ENCODE measurements at regions not wholly inside any gene's neighbourhood (a gene's known extent, or its start where the extent isn't known, plus 50 kb on each side); places are given as distances from the start of the nearest gene placed in this dataset.
"Not testable (repeated sequence)": the region's sequence is repeated elsewhere in the genome, so short reads cannot be mapped to it uniquely, and the experiment has no call there.

DNA sequence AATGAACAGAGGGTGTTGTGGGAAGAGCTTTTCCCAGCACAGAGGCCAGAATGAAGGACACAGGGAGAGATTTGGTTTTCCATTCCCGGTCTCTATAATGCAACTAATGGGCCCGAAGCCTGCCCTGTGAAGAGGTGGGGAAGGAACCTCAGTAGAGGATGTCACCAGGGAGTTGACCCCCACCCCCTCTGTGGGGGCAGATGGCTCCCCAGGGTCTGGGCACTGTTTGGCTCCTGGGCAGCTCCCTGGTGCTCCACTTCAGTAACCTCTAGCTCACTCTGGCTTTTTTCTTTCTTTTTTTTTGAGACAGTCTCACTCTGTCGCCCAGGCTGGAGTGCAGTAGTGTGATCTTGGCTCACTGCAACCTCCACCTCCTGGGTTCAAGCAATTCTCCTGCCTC is 109.1 kb upstream of the DLG1 start:
- ChIA-PET POLR2A (no interaction called here), CTCF (no interaction called here)
- TF ChIP-seq FOXA1 (IDR thresholded peaks at IDR 0.05), result no peak
- no peak for TF ChIP-seq HDGF (IDR thresholded peaks at IDR 0.05; ENCODE audit: borderline replicate concordance)
- no peak for TF ChIP-seq SUZ12 (IDR thresholded peaks at IDR 0.05)
- no peak for TF ChIP-seq ARNT (IDR thresholded peaks at IDR 0.05)
- no peak for TF ChIP-seq FOXM1 (IDR thresholded peaks at IDR 0.05; ENCODE audit: borderline replicate concordance)
- no peak for TF ChIP-seq ELF4 (IDR thresholded peaks at IDR 0.05)
- TF ChIP-seq ZNF384 (IDR thresholded peaks at IDR 0.05), result no peak
- TF ChIP-seq BHLHE40 (IDR thresholded peaks at IDR 0.05; ENCODE audit: borderline replicate concordance), result no peak
- no peak for TF ChIP-seq PKNOX1 (IDR thresholded peaks at IDR 0.05)
- no peak for TF ChIP-seq CTBP1 (IDR thresholded peaks at IDR 0.05; ENCODE audit: borderline replicate concordance)
- no peak for TF ChIP-seq NFRKB (IDR thresholded peaks at IDR 0.05)
- TF ChIP-seq SP1 (IDR thresholded peaks at IDR 0.05), result no peak
- TF ChIP-seq FOXK2 (IDR thresholded peaks at IDR 0.05), result no peak
- no peak for TF ChIP-seq LEF1 (IDR thresholded peaks at IDR 0.05; ENCODE audit: borderline replicate concordance)
- no peak for TF ChIP-seq L3MBTL2 (conservative IDR thresholded peaks at IDR 0.05)
- no peak for DNase-seq (ENCODE audit: extremely low spot score)

DNA sequence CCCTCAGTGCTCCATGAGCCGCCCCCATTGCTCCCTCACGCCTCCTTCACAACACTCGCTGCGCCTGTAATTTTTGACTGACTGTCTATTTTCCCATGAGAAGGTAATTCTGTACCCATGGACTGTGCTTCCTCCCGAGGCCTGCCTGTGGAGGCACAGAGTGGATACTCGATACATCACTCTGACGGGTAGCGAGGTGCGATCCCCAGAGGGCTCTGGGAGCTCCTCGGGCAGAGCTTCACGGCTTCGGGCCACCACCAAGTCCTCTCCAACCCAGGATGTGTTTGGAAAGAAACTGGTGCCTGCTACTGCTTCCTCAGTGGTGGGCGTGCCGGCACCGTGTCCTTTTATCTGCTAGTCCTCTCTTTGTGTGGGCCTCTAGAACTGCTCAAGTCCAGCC is 108.6 kb upstream of the DLG1 start:
- CTCF ChIA-PET, result no interaction called here
- TF ChIP-seq CTBP1 (IDR thresholded peaks at IDR 0.05; ENCODE audit: borderline replicate concordance) (no peak), BHLHE40 (IDR thresholded peaks at IDR 0.05; ENCODE audit: borderline replicate concordance) (no peak), ZNF384 (IDR thresholded peaks at IDR 0.05) (no peak), L3MBTL2 (conservative IDR thresholded peaks at IDR 0.05) (no peak), SP1 (IDR thresholded peaks at IDR 0.05) (no peak), FOXM1 (IDR thresholded peaks at IDR 0.05; ENCODE audit: borderline replicate concordance) (no peak), SUZ12 (IDR thresholded peaks at IDR 0.05) (no peak), HDGF (IDR thresholded peaks at IDR 0.05; ENCODE audit: borderline replicate concordance) (no peak)
- POLR2A ChIA-PET, result no interaction called here
- DNase-seq (ENCODE audit: extremely low spot score), result no peak

DNA sequence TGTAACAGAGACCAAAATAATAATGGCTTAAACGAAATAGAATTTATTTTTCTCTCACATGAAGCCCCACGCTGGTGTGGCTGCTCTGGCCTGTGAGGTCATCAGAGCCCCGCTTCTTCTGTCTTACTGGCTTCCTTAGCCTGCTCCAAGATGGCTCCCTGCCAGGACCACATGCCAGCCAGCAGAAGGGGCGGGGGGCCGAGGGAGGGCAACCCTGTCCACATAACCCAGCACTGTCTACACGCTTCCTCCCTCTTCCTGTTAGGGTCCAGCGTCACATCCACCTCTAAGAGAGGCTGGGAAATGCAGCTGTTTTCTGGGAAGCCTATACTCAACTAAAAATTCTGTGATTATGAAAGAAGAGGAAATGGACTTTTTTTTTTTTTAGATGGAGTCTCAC is 107.9 kb upstream of the DLG1 start:
- no peak for DNase-seq (ENCODE audit: extremely low spot score)
- ChIA-PET CTCF (no interaction called here), POLR2A (no interaction called here)
- no peak for TF ChIP-seq FOXM1 (IDR thresholded peaks at IDR 0.05; ENCODE audit: borderline replicate concordance)
- TF ChIP-seq ARNT (IDR thresholded peaks at IDR 0.05), result no peak
- TF ChIP-seq L3MBTL2 (conservative IDR thresholded peaks at IDR 0.05), result no peak
- TF ChIP-seq SUZ12 (IDR thresholded peaks at IDR 0.05), result no peak
- TF ChIP-seq ZNF384 (IDR thresholded peaks at IDR 0.05), result no peak
- TF ChIP-seq FOXA1 (IDR thresholded peaks at IDR 0.05), result no peak
- TF ChIP-seq SP1 (IDR thresholded peaks at IDR 0.05), result no peak
- no peak for TF ChIP-seq NFRKB (IDR thresholded peaks at IDR 0.05)
- no peak for TF ChIP-seq HDGF (IDR thresholded peaks at IDR 0.05; ENCODE audit: borderline replicate concordance)
- no peak for TF ChIP-seq ELF4 (IDR thresholded peaks at IDR 0.05)

DNA sequence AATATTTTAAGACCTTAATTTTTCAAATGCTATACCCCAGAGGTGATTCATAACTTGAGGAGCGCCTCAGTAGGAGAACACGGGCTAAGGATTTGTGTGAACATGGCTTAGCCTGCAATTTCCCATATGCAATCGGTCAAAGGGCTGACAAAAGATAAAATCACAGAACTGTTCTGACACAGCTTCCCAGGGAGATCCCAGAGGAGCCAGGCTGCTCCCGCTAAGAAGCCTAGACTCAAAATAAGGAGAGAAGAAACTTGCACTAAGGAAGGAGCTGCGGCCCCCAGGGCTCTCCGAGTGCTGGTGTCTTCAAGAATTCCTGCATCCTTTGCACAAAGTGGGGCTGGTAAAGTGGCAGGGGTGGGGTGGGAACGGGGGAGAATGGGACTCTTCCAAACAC is 106.3 kb upstream of the DLG1 start:
- ChIA-PET CTCF (no interaction called here), POLR2A (no interaction called here)
- TF ChIP-seq FOXA1 (IDR thresholded peaks at IDR 0.05), result no peak
- no peak for DNase-seq (ENCODE audit: extremely low spot score)

- CTCF ChIA-PET, result no interaction called here
Measured at GRCh38 chr3:197404030-197404429, 105.6 kb upstream of the DLG1 start.

DNA sequence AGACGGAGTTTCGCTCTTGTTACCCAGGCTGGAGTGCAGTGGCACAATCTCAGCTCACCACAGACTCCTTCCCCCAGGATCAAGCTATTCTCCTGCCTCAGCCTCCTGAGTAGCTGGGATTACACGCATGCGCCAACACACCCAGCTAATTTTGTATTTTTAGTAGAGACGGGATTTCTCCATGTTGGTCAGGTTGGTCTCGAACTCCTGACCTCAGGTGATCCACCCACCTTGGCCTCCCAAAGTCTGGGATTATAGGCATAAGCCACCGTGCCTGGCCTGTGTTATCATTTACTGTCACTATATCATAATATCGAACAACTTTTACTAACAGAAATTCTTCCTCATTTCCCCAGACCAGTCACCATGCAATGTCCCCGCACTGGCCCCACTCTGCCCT is 104.0 kb upstream of the DLG1 start:
- DNase-seq (ENCODE audit: extremely low spot score); CTCF ChIA-PET; POLR2A ChIA-PET: not testable (repeated sequence)

More at GRCh38 chr3:197404030-197404429, 105.6 kb upstream of the DLG1 start:
- no peak for DNase-seq (ENCODE audit: extremely low spot score)
- POLR2A ChIA-PET, result no interaction called here
- TF ChIP-seq FOXM1 (IDR thresholded peaks at IDR 0.05; ENCODE audit: borderline replicate concordance) (no peak), SP1 (IDR thresholded peaks at IDR 0.05) (no peak), ZNF384 (IDR thresholded peaks at IDR 0.05) (no peak), HDGF (IDR thresholded peaks at IDR 0.05; ENCODE audit: borderline replicate concordance) (no peak), ARNT (IDR thresholded peaks at IDR 0.05) (no peak), FOXA1 (IDR thresholded peaks at IDR 0.05) (no peak), BHLHE40 (IDR thresholded peaks at IDR 0.05; ENCODE audit: borderline replicate concordance) (no peak), SUZ12 (IDR thresholded peaks at IDR 0.05) (no peak), LEF1 (IDR thresholded peaks at IDR 0.05; ENCODE audit: borderline replicate concordance) (no peak), CTBP1 (IDR thresholded peaks at IDR 0.05; ENCODE audit: borderline replicate concordance) (no peak), ELF4 (IDR thresholded peaks at IDR 0.05) (no peak), FOXK2 (IDR thresholded peaks at IDR 0.05) (no peak), L3MBTL2 (conservative IDR thresholded peaks at IDR 0.05) (no peak), TARDBP (IDR thresholded peaks at IDR 0.05) (no peak)

DNA sequence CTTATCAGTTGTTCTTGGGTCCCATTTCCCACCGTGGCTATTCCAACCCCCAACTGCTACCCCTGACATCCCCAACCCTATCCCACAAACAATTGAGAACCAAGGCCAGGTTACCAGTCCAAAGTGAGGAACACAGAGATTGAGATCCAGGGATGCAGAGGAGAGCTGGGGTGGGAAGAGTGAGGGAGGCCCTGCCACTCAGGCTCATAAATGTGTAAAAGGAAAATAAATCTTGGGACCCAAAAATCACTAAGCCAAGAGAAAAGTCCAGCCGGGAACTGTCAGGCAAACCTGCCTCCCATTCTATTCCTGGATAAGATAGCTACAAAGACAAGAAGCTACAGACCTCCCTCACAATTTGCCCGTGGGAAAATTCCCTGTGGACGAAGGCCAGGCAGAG is 101.1 kb upstream of the DLG1 start:
- TF ChIP-seq HDGF (IDR thresholded peaks at IDR 0.05; ENCODE audit: borderline replicate concordance), result no peak
- TF ChIP-seq BHLHE40 (IDR thresholded peaks at IDR 0.05; ENCODE audit: borderline replicate concordance), result no peak
- TF ChIP-seq ARNT (IDR thresholded peaks at IDR 0.05), result no peak
- no peak for TF ChIP-seq LEF1 (IDR thresholded peaks at IDR 0.05; ENCODE audit: borderline replicate concordance)
- no peak for DNase-seq (ENCODE audit: extremely low spot score)
- CTCF ChIA-PET, result no interaction called here
- POLR2A ChIA-PET, result no interaction called here

DNA sequence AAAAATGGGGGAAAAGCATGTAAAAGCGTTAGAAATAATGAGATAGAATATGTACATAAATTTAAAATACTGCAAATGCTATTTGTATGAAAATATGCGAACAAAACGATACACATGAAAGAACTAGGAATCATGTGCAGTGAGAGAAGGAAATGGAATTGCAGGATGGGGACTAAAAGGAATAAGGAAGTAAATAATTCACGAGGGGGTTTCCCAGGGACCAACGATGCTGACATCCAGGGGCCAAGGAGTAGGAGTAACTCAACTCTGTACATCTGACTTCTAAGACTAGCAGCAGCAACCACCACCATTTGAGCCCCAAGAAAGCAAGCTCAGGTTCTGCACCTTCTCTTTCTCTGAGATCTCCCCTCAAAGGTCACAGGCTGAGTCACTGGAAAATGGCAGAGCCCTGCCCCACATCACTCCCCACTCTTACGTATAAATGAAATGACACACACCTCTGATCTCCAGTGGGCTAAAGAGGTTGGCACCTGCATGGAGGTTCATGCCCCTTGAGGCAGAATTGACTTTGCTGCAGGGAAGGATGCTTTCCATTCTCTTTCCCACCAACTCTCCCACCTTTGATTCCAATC is 100.0 kb upstream of the DLG1 start:
- no peak for DNase-seq (ENCODE audit: extremely low spot score)
- no peak for TF ChIP-seq CTBP1 (IDR thresholded peaks at IDR 0.05; ENCODE audit: borderline replicate concordance)
- TF ChIP-seq FOXM1 (IDR thresholded peaks at IDR 0.05; ENCODE audit: borderline replicate concordance), result no peak
- TF ChIP-seq PKNOX1 (IDR thresholded peaks at IDR 0.05), result no peak
- no peak for TF ChIP-seq ARNT (IDR thresholded peaks at IDR 0.05)
- TF ChIP-seq L3MBTL2 (conservative IDR thresholded peaks at IDR 0.05), result no peak
- TF ChIP-seq TARDBP (IDR thresholded peaks at IDR 0.05), result no peak
- no peak for TF ChIP-seq HDGF (IDR thresholded peaks at IDR 0.05; ENCODE audit: borderline replicate concordance)
- no peak for TF ChIP-seq BHLHE40 (IDR thresholded peaks at IDR 0.05; ENCODE audit: borderline replicate concordance)
- no peak for TF ChIP-seq NFRKB (IDR thresholded peaks at IDR 0.05)
- TF ChIP-seq ZNF384 (IDR thresholded peaks at IDR 0.05), result no peak
- no peak for TF ChIP-seq SUZ12 (IDR thresholded peaks at IDR 0.05)
- no peak for TF ChIP-seq FOXK2 (IDR thresholded peaks at IDR 0.05)
- TF ChIP-seq LEF1 (IDR thresholded peaks at IDR 0.05; ENCODE audit: borderline replicate concordance), result no peak
- no peak for TF ChIP-seq FOXA1 (IDR thresholded peaks at IDR 0.05)
- TF ChIP-seq ELF4 (IDR thresholded peaks at IDR 0.05), result no peak
- no peak for TF ChIP-seq SP1 (IDR thresholded peaks at IDR 0.05)
- ChIA-PET CTCF (no interaction called here), POLR2A (no interaction called here)

All from HEK293T (cell line).